HG03175 (cell line): ENCODE measurements at regions not wholly inside any gene's neighbourhood (a gene's known extent, or its start where the extent isn't known, plus 50 kb on each side); places are given as distances from the start of the nearest gene placed in this dataset.

ENCODE experiments used
- ATAC-seq: cut with Tn5 transposase; IDR thresholded peaks from one replicate; pipeline ENCODE4 v1.9.1; 2021; ENCODE audit warnings: mild to moderate bottlenecking, moderate library complexity; ENCODE audit not compliant: unreplicated experiment

DNA sequence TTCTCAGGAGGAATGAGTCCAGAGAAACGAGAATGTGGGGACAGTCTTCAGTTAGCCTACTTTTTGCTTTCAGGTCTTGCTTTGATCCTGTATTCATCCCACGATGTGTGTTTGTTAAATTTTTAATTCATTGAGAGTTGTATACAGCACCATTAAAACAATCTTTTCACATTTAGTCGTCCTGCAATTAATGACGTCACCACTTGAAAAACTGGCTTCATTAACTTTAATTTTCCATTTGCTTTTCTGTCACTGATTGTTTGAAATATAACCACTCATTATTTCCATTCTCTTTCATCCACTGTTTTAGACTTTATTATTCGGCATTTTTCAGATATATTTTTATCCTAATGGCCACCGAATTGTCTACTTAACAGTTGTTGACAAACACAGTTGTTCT lies 146.9 kb downstream of the TFEC start:
- no peak for ATAC-seq

DNA sequence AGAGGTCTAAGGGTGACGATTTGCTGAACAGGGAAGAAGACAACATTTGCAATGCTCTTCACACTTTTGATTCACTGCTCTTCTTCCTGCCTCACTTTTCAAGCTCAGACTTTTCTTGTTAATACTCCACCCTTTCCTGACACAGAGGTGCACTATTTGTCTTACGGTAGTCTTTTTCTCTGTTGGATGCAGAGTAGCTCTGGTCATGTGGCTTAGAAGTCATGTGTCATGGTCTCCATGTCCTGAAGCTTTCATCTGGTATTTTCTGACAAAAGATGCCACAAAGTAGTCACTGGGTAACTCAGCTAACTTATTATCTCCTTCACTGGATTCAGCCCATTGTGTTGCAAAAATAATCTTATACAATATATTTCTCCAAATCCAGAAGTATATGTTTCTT lies 149.1 kb downstream of the TFEC start:
- ATAC-seq = no peak

DNA sequence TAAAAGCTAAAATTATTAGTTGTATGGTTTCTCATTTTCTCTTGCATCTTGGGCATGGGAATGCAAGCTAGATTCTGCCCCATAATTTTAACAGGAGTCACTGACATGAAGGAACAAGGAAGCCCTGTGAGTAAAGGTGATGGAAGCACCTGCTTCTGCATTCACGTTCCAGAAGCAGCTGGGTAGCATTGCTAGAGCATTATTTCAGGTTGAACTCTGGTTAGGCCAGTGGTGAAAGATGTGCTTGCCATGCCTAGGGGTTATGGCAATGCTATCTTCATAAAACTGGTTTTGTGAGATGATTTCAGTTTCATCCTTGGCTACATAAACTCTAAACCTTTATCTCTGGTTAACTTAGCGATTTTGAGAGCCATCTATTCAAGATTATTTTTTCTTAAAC lies 151.4 kb downstream of the TFEC start:
- no peak for ATAC-seq

- no peak for ATAC-seq
These were observed 160.8 kb downstream of the TFEC start for GRCh38 chr7:115869801-115870200.

- ATAC-seq = no peak
These were observed 161.4 kb downstream of the TFEC start for GRCh38 chr7:115869190-115869589.

GRCh38 chr7:115868369-115868768 lies 162.2 kb downstream of the TFEC start:
- no peak for ATAC-seq

DNA sequence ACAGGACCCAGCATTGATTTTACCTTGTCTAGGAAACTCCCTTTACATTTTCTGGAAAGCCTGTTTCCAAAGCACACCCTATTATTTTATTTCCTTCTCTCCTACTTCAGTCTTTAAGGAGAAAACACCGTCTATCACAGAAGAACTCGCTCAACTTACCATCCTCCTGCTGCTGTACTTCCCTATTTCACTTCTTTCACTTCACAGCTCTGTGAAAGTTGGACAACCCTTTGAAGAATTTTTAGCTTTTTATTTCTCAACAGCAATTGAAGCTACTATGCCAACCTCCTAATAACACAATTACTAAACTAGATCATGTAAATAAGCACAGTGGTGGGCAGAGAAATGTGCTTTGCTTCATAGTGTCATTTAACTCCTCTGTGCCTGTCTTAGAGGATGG lies 166.5 kb downstream of the TFEC start:
- ATAC-seq = peak; percentile 62

DNA sequence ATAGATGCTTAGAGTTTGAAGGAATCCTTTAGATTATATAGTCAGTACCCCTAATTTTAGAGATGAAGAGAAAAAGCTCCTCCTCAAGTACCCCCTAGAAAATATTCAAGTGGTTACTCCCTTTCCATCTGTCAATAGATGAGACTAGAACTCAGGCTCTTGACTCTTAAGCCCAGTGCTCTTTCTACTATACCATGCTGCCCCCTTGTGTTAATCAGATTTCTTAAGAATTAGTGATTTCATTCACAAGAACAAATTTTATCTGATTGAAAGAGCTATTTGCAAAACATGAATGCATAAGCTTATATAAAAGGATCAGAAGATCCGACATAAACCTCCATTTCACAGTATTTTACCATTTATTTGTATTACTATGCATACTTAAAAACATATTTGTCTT lies 179.3 kb downstream of the TFEC start:
- ATAC-seq = no peak

- no peak for ATAC-seq
These were observed 179.8 kb downstream of the TFEC start for GRCh38 chr7:115850774-115851173.

DNA sequence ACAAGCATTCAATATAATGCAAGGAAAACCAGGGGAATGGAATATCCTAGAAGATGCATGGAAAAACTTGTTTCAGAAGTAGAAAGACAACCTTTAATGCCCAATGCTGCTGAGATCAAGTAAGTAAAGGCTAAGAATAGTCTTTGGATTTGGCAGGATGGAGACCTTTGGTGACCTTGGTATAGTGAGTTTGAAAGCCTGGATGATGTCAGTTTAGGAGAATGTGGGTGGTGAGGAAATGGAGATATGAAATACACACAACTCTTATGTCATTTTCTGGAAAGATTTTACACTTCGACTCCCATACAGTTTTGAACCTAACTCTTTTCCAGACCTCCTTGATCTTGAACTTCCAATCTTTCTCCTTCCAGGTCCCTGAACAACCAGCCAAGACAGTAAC lies 185.7 kb downstream of the TFEC start:
- no peak for ATAC-seq

DNA sequence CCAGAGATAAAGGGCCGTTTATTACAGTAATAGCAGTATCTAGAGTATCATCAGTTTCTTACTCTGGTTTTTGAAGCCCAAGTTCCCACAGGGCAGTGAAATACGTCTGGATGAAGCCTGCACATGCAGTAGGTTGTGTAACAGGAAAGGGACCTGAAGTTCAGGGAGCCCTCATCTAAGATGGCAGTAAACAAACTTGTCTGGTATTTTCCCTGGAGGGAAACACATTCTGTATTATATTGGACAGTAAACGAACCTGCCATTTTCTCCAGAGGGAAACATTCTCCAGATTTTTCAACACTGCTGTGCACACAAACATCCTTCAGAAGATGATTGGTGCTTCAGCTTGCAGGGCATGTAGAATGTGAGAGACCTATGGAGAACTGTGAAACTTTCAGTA lies 189.9 kb downstream of the TFEC start:
- no peak for ATAC-seq

DNA sequence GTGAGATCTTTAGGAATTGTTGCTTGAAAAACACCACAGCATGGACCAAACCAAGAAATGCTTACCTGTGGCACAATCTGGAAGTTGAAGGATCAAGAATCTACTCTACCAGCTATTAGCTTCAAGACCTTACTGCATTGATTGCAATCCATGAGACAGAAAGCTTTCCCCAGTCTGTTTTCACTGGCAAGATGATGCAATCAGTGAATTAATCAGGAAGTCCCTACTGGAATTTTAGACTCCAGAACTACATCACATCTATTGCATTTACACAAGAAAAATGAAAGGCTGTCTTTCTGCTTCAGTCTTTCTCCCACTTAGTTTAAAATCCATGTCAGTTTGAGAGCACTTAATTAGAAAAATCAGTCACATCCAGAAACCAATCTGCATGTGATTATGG lies 191.7 kb downstream of the TFEC start:
- ATAC-seq = no peak

GRCh38 chr7:115831371-115831770 lies 199.2 kb downstream of the TFEC start:
- ATAC-seq = no peak

GRCh38 chr7:115827305-115828045 lies 203.1 kb downstream of the TFEC start:
- ATAC-seq = no peak

DNA sequence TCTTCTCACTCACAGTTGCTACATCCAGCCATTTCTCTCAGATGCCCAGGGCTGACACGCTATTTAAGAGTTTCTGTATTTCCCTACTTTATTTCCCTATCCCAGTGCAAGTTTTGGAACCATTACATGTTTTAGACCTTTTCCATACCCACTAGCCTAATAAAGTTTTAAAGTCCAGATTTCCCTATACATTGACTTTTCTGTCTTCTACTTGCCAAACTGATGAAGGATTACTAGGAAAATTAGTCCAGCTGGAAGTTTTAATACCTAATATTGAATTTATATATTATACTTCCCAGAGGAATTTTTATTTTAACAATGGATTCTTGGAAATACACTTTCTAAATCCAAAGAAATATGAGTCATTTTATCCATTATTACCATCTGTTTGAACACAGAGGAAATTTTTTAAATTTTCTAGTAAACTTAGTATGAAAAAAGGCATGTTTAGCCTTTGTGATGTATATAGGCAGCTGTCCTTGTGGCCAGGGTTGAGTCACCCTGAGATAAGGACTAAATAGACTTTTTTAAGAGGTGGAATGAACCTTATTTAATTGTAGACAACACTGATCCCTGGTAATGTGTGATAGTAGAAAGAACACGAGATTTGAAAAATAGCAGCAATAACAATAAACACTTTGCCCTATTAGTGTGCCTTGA lies 205.0 kb downstream of the TFEC start:
- ATAC-seq = no peak

GRCh38 chr7:115822801-115823200 lies 207.8 kb downstream of the TFEC start:
- no peak for ATAC-seq

- ATAC-seq = no peak
These were observed 208.2 kb downstream of the TFEC start for GRCh38 chr7:115822380-115822779.

DNA sequence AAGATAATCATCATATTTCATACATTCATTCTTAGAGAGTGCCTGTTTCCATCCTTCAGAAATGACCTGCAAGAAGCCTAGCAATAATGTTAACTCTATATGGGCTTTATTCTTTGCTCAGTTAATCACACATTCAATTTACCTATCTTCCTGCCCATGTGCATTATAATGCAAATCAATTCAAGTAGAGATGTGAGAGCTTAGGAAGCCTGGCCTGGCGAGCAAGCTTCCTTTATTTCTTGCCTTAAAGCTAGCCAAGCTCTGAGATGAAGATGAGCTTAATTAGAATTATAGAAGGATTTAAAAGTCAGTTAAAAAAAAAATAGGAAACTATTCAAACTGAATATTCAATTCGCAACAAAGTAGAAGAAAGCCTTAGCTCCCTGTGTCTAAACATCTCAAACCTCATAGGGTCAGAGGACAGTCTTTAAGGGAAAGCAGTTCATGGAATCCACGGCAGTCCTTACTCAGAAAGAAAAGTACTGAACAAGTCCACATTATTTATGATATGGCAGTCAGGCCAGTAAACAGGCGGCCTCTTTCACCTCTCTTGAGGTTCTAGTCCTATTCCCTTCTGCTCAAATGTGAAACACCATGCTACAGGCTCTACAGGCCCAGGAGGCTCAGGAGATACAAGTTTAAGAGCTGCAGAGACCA lies 214.1 kb downstream of the TFEC start:
- ATAC-seq = no peak

DNA sequence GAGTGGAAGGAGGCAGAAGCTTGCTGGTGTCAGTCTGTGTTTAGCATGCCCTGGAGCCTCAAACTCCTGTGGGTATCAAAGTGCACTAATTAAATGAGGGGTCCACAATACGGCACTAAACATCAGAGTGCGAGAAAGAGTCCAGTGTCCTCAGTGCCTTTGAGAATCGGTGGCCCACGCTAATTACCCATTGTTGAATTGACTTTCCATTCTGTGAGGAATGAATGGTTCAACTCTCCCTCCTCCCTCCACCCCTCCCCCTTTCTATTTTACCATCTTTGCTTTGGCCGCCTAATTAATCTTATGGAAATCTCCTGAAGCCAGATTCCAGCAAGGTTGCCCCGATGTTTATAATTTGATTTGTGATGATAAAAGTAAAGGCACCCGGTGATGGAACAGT lies 217.8 kb downstream of the TFEC start:
- no peak for ATAC-seq

DNA sequence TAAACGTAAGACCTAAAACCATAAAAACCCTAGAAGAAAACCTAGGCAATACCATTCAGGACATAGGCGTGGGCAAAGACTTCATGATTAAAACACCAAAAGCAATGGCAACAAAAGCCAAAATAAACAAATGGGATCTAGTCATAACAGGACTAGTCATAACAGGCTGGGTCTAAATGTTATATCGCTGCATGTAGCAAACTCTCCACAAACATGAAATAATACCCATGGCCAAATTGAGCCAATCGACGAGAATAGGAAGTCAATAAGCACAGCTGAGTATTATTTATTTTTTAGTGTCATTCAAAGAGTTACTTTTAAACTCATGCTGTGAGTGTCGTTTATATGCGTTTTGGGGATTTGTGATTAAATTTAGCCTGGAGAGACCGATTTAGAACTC lies 225.1 kb downstream of the TFEC start:
- no peak for ATAC-seq

DNA sequence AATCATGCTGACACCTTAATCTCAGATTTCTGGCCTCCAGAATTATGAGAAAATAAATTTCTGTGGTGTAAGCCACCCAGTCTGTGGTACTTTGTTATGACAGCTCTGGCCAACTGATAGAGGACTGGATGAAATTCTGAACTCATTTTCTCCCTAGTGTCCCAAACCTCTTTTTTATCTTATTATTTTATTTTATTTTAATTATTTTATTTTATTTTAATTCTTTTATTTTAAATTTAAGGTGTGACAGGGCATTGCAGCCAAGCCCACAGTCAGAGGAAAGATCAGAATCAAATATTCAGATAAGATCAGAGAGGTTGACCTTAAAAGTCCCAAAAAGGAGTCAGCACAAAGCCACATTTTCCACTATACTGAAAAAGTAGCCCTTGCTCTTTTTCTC lies 228.1 kb downstream of the TFEC start:
- no peak for ATAC-seq

DNA sequence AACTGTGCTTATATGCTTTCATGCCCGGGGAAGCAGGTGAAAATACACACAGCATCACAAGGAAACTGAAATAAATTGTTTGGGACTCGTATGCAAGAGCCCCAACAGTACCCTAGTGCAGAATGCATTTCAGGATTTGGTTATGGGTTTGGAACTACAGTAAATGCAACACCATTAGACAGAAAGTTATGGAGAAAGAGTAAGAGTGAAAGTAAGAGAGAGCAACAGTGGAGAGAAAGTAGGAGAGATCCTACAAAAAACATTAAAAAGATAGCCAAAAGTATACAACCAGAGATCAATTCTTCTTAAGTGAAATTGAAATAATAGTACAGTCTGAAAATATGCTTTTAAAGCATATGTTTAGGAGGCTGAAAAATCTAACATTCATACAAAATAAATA lies 231.1 kb downstream of the TFEC start:
- ATAC-seq = no peak
